ENCODE measurements at regions not wholly inside any gene's neighbourhood (a gene's known extent, or its start where the extent isn't known, plus 50 kb on each side); places are given as distances from the start of the nearest gene placed in this dataset.
"Not testable (repeated sequence)": the region's sequence is repeated elsewhere in the genome, so short reads cannot be mapped to it uniquely, and the experiment has no call there.

DNA sequence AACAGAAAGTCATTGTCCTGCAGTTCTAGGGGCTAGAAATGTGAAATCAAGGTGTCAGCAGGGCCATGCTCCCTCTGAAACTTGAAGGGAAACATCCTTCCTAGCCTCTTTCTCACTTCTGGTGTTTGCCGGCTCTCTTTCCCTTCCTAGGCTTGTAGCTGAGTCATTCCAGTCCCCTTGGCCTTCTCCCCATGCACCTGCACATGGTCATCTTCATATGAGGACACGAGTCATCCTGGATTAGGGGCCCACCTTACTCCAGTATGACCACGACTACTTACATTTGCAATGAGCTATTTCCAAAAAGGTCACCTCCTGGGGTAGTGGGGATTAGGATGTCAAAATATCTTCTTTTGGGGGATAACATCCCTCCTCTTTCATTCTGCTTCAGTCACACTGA is 168.5 kb upstream of the CXCR4 start:
- no peak for DNase-seq (ENCODE audit: low read depth)

- DNase-seq (ENCODE audit: low read depth) = no peak
Observed at GRCh38 chr2:136284226-136285119, 166.5 kb upstream of the CXCR4 start.

GRCh38 chr2:136282251-136282650 is 164.3 kb upstream of the CXCR4 start:
- DNase-seq (ENCODE audit: low read depth) = no peak

- DNase-seq (ENCODE audit: low read depth) = no peak
Observed at GRCh38 chr2:136281281-136282114, 163.5 kb upstream of the CXCR4 start.

DNA sequence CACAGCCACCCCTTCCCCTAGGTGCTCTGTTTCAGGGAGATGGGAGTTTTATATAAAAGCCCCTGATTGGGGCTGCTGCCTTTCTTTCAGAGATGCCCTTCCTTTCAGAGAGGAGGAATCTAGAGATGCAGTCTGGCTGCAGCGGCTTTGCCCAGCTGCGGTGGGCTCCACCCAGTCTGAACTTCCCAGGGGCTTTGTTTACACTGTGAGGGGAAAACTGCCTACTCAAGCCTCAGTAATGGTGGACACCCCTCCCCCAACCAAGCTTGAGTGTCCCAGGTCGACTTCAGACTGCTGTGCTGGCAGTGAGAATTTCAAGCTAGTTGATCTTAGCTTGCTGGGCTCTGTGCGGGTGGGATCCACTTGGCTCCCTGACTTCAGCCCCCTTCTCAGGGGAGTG is 148.4 kb upstream of the CXCR4 start:
- not testable (repeated sequence) for DNase-seq (ENCODE audit: low read depth)

DNA sequence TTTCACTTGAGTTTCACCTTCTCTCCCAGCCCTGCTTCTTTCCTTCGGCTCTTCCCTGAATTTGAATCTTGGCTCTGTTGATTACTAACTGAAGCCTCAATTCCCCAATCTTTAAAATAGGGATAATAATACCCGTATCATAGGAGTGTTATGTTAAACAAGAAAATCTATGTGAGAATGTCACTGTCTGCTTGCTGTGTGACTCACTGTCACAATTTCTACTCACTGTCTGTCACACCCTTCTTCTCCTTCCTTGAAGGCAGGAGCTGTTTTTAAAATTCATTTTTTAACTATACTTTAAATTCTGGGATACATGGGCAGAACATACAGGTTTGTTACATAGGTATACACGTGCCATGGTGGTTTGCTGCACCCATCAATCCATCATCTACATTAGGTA is 141.6 kb upstream of the CXCR4 start:
- DNase-seq (ENCODE audit: low read depth) = no peak

- DNase-seq (ENCODE audit: low read depth) = no peak
Observed at GRCh38 chr2:136257893-136258292, 139.9 kb upstream of the CXCR4 start.

- no peak for DNase-seq (ENCODE audit: low read depth)
Observed at GRCh38 chr2:136255648-136256461, 137.9 kb upstream of the CXCR4 start.

DNA sequence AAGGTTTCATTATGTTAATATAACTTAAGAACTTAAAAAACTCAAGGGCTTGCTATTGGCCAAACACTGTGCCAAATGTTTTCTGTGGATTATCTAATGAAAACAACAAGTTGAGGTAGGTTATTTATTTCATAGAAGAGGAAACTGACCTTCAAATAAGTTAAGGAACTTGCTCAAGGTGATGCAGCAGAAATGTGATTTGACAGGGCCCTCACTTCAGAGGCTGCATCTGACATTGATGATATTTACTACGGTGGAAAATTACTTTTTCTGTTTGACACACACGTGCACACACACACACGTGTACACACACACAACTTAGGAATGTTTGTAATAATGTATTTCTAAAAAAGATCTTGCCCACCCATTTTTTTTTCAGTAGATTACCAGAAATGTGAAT is 137.2 kb upstream of the CXCR4 start:
- DNase-seq (ENCODE audit: low read depth) = no peak

DNA sequence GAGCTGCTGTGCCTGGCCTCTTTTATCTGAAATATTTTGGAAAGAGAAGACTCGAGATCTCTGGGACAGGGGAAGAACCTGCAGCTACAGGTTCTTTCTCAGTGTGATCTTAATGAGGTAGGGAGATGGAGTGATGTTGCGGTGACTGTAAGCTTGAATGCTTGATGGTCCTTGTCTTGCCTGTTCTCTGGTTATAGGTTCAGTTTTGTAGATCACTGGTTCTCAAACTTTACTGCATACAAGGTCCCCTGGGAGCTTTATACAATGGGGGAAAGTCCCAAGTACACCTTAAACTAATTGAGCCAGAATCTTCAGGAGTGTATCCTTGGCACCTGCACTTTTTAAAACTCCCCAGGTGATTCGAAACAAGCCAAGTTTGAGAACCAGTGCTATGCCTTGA is 136.7 kb upstream of the CXCR4 start:
- no peak for DNase-seq (ENCODE audit: low read depth)

DNA sequence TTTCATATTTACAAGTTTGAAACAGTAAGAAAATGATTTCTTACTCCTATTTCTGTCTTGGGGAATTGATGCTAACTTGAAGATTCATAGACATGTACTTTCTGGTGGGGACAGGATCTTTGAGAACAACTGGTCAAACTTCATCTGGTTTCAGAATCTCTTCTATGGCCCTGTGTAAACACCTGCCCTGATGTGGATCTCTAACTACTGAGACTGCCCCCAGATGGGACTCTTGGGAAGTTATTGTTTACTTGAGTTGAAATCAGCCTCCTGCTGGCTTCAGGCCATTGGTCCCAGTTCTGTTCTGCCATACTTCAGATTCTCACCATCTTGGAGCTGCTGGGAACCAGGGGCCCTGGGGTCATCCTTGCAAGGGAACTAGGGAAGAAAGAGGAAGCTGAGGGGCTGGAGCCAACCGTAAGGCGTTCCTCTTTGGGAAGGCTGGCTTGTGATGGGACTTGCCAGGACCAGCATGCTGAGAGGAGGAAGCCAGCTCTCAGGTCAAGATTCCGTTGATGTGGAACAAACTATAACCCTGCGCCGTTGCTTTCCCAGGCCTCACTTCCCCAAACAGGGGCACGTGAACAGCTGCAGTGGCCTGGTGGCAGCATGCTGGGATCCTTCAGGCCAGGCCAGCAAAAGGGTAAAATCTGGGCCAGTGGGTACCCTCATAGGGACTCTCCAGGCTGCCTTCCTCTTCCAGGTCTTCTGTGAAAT is 135.5 kb upstream of the CXCR4 start:
- no peak for DNase-seq (ENCODE audit: low read depth)

GRCh38 chr2:136251885-136252585 is 134.1 kb upstream of the CXCR4 start:
- DNase-seq (ENCODE audit: low read depth) = no peak

GRCh38 chr2:136251197-136251884 is 133.4 kb upstream of the CXCR4 start:
- DNase-seq (ENCODE audit: low read depth) = no peak

GRCh38 chr2:136250131-136250530 is 132.2 kb upstream of the CXCR4 start:
- DNase-seq (ENCODE audit: low read depth) = no peak

DNA sequence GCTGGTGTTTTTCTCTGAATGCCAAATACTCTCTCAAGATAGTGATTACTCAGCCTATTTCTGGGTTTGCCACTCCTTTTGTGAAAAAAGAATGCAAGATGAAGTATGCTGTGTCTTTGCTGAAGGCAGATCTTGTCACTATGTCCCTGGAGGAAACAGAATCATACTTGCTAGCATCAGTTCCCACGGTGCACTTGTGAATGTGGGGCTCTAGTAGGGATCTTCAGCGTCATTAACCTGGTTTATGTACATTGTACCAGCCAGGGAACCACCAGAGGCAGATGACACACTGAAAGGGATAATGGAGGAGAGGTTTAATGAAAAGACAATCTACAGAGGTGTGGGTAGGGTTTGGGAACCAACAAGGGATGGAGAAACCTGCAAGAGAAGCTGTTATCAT is 131.0 kb upstream of the CXCR4 start:
- DNase-seq (ENCODE audit: low read depth) = no peak

DNA sequence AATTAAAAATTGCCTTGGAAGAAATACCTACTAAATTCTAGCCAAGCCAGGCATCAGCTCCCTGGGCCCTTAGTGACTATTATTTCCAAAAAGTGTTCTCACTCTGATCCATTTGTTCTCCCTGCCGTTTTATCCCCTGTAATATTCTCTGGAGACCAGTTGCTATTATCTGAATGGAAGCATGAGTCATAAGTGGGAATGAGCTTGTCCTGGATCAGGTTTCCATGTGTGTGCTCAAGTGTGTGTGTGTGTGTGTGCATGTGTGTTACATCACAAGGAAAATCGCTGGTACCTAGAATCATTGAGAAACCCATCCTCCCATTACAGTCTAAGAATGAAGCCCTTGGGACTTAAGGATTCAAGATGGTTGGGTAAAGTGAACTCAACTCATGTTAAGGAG is 130.3 kb upstream of the CXCR4 start:
- DNase-seq (ENCODE audit: low read depth) = peak; percentile 70

GRCh38 chr2:136247204-136247950 is 129.4 kb upstream of the CXCR4 start:
- DNase-seq (ENCODE audit: low read depth) = peak; percentile 53

DNA sequence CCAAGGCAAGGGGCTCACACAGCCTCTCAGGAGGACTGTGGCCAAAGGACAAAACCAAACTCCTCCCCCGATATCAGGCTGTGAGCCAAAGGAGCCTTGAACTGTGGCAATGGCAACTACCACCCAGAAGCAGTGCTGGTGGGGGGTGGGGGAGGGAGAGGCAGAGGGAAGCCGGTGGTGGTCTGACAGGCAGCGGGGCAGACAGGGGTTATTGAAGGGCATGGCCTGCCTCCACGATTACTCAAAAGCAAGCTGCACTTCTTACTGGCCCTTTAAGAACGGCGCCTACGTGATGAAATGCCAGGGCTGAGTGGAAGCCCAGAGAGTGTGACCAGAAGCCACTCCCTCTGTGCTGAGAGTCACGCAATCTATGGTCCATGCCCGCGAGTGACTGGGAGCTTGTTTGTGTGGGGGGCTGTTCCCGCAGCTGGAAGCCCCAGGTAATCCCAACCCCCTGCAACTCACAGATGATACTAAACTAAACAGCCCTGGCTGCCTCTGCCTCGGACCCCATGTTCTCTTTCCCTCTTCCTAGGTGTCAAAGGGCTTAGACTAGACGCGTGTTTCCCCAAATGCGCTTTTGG is 128.2 kb upstream of the CXCR4 start:
- DNase-seq (ENCODE audit: low read depth) = peak; percentile 61

DNA sequence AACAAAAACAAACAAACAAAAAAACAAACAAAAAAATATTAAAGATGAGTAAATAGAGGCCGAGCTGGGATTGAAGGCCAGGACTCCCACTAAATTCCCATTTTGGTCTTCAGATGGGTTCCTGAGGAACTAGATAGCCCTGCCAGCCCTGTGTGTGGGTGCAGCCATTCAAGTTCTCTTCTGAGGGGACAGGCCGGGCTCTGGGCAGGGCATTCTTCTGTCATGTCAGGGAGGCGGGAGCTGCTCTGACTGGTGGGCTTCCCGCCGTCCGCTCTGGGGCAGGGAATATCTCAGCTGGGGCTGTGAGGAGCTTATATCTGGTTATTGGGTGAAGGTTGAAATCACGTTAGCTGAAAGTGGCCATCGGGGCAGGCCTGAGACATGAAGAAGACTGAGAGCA is 127.3 kb upstream of the CXCR4 start:
- no peak for DNase-seq (ENCODE audit: low read depth)

Measured in RPMI7951 (cell line).